ENCODE measurements at regions not wholly inside any gene's neighbourhood (a gene's known extent, or its start where the extent isn't known, plus 50 kb on each side); places are given as distances from the start of the nearest gene placed in this dataset.

GRCh38 chr5:107103522-107103921 is 567.2 kb downstream of the EFNA5 start:
- Histone ChIP-seq H3K27ac (no peak overlapping the region), H3K4me1 (no peaks in the 10 kb centered on the region)
- TF ChIP-seq CTCF (IDR thresholded peaks at IDR 0.05) = no peak

GRCh38 chr5:107100121-107100520 is 570.6 kb downstream of the EFNA5 start:
- Histone ChIP-seq H3K9me3 (peaks cover 0 to 8% of the 10 kb centered on the region in 2 donors), H3K4me3 (no peak overlapping the region), H3K36me3 (no peaks in the 10 kb centered on the region), H3K27me3 (no peaks in the 10 kb centered on the region), H3K27ac (no peak overlapping the region), H3K4me1 (no peaks in the 10 kb centered on the region)
- TF ChIP-seq CTCF (IDR thresholded peaks at IDR 0.05) = no peak
- no peak for DNase-seq (ENCODE audit: low spot score)

More at GRCh38 chr5:107103522-107103921, 567.2 kb downstream of the EFNA5 start:
- H3K4me3 ChIP-seq = no peak overlapping the region
- peaks cover 0 to 8% of the 10 kb centered on the region in 2 donors for H3K9me3 ChIP-seq
- no peaks in the 10 kb centered on the region for H3K27me3 ChIP-seq
- no peaks in the 10 kb centered on the region for H3K36me3 ChIP-seq
- no peak for DNase-seq (ENCODE audit: low spot score)

DNA sequence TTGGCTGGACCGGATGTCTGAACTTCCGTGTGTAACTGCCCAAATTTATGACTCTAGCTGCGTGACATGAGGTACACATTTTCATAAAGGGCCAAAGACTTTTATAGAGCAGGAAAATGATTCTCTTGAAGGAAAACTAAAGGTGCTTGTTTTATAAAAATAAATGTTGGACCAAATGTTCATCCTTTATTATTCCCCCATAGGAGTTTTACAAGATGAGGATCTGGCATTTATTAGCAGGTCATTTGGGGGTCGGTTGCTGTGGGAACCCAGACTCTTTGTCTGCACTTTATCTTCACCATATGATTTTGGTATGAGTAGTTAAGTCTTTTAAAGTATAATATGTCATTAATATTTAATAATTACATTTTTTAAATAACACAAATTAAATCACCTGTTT is 571.2 kb downstream of the EFNA5 start:
- Histone ChIP-seq H3K4me3 (no peak overlapping the region), H3K9me3 (peaks cover 0 to 8% of the 10 kb centered on the region in 2 donors), H3K36me3 (no peaks in the 10 kb centered on the region), H3K27ac (no peak overlapping the region), H3K27me3 (no peaks in the 10 kb centered on the region), H3K4me1 (no peaks in the 10 kb centered on the region)
- DNase-seq (ENCODE audit: low spot score) = no peak
- no peak for TF ChIP-seq CTCF (IDR thresholded peaks at IDR 0.05)

DNA sequence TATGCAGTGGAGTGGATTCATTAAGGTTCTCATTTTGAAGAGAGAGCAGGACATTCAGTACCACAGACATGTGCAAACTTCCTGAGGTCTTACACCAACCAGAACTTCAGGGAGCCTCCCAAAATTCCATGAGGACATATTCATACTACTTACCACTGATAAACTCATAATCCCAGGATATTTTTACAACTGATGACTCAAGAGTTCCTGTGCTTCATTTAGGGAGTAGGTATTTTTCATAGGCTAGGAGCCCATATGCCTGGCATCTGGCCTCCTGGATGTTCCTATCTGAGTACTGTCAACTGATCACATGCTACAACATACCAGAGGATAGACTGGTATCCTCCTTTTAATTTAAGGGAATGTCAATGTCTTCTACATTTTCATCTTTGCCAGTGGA is 578.0 kb downstream of the EFNA5 start:
- H3K27me3 ChIP-seq = no peaks in the 10 kb centered on the region
- no peaks in the 10 kb centered on the region for H3K36me3 ChIP-seq
- DNase-seq (ENCODE audit: low spot score) = no peak
- H3K4me1 ChIP-seq = peaks cover 0 to 5% of the 10 kb centered on the region in 2 donors
- H3K27ac ChIP-seq = no peak overlapping the region
- peaks cover 0 to 10% of the 10 kb centered on the region in 2 donors for H3K9me3 ChIP-seq
- H3K4me3 ChIP-seq = no peak overlapping the region
- TF ChIP-seq CTCF (IDR thresholded peaks at IDR 0.05) = no peak

DNA sequence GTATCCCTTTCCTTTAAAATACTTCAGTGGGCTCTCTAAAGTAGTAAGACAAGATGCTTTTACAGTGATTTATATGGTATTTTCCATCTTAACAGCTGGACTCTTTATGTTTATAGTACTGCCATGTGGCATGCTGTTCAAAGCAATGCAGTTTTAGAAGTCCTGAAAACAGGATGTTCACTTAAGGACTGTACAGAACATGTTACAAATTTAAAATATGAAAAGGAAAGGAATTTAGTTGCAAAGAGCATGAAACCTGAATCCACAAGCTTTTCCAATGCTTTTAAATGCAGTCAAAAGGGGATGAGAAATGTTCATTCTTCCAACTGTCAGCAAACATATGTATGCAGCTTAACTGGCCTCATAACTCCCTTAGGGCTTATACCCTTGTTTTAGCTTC is 580.2 kb downstream of the EFNA5 start:
- Histone ChIP-seq H3K27ac (no peak overlapping the region), H3K4me3 (no peak overlapping the region), H3K4me1 (peaks cover 0 to 5% of the 10 kb centered on the region in 2 donors), H3K9me3 (peaks cover 0 to 10% of the 10 kb centered on the region in 2 donors), H3K27me3 (no peaks in the 10 kb centered on the region), H3K36me3 (no peaks in the 10 kb centered on the region)
- no peak for DNase-seq (ENCODE audit: low spot score)
- no peak for TF ChIP-seq CTCF (IDR thresholded peaks at IDR 0.05)

- Histone ChIP-seq H3K27ac (peak overlapping the region in 1 of 2 donors; percentile 7), H3K4me1 (peaks cover 0 to 5% of the 10 kb centered on the region in 2 donors), H3K9me3 (peaks cover 0 to 10% of the 10 kb centered on the region in 2 donors), H3K36me3 (no peaks in the 10 kb centered on the region), H3K4me3 (no peak overlapping the region), H3K27me3 (no peaks in the 10 kb centered on the region)
- DNase-seq (ENCODE audit: low spot score) = no peak
- TF ChIP-seq CTCF (IDR thresholded peaks at IDR 0.05) = no peak
These were observed 581.8 kb downstream of the EFNA5 start for GRCh38 chr5:107088907-107089306.
